Stimulated activated naive CD4-positive, alpha-beta T cell (primary cell): ENCODE measurements at regions not wholly inside any gene's neighbourhood (a gene's known extent, or its start where the extent isn't known, plus 50 kb on each side); places are given as distances from the start of the nearest gene placed in this dataset.
A peak's percentile ranks its signal among the peaks of the same experiment; 100 is the strongest.
"Not testable (repeated sequence)": the region's sequence is repeated elsewhere in the genome, so short reads cannot be mapped to it uniquely, and the experiment has no call there.

Experiments
- DNase-seq, 6 experiments: peaks; one replicate each; lab custom pipeline; 2025; lab: John Stamatoyannopoulos, UW

DNA sequence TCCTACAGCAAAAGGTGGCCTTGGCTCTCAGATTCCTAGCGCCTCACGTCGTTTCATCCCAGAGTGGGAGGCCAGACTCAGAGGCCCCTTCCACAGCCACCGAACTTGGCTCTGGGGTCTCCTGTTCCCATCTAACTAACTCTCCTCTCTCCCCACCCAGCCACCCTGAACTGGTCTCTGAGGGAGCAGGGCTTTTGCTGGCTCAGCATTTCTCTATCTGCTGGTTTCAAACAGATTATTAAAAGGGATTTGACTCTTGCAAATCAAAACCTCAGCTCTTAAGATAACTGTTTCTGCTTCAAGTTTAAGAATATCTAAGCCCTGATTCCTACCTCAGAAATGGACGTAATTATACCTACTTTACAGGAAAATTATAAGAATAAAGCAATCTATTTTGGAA, 91.0 kb upstream of the ATP1B1 start:
- no peak for DNase-seq

DNA sequence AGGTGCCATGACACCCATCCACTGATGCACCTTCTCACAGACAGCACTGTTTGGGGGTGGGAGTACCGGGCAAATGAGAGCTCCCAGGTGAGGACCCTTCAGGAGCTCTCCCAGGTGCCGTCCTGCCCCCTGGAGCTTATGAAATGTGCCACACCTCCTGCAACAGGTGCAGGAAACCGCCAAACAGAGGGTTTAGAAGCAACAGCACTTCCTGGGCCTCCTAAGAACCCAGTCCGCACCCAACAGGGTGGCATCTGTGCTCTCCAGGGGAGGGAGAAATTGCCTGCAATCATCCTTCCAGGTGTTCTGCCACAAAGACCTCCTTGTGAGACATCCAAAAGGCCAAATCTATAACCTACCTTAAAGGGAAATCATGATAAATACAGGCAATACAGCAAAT, 87.7 kb upstream of the ATP1B1 start:
- peak in 1 of 6 experiments; percentile 8 for DNase-seq

DNA sequence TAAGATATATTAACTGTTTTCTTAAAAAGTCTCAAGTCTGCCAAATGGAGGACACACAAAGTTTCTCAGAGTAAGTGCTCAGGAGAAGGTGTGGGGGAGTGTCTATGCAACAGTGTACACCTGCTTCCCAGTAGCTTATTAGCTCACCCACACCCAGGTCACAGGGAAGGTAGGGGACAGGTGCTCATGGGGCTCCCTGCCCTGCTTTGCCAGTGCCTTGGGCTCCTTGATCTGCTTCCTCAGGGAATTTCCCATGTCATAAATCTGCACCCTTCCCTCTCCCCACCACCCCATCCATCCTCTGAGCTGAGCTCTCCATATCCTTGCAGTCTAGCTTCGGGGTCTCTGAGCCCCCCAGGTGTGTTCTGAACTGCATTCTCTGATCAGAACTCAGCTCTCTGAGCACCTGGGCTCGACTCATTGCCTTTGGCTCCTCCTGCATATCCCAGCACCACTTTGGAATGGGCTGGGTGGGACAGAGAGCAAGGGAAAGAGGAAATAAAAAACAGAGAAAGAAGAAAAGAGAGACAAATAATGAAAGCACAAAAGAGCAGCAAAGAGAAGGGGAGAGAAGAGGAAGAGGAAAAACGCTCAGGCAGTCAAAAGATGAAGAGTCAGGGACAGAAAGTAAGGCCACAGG, 87.0 kb upstream of the ATP1B1 start:
- DNase-seq, result no peak

DNA sequence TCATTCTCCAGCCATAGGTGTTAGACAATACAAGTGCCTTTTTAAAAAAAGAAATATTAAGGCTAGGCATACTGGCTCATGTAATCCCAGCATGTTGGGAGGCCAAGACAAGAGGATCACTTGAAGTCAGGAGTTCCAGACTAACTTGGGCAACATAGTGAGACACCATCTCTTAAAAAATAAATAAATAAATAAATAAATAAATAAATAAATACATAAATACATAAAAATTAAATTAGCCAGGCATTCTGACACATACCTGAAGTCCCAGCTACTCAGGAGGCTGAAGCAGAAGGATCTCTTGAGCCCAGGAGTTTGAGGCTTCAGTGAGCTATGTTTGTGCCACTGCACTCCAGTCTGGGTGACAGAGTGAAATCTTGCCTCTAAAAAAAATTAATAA, 85.8 kb upstream of the ATP1B1 start:
- no peak for DNase-seq

GRCh38 chr1:169022648-169023047, 83.8 kb upstream of the ATP1B1 start:
- no peak for DNase-seq

DNA sequence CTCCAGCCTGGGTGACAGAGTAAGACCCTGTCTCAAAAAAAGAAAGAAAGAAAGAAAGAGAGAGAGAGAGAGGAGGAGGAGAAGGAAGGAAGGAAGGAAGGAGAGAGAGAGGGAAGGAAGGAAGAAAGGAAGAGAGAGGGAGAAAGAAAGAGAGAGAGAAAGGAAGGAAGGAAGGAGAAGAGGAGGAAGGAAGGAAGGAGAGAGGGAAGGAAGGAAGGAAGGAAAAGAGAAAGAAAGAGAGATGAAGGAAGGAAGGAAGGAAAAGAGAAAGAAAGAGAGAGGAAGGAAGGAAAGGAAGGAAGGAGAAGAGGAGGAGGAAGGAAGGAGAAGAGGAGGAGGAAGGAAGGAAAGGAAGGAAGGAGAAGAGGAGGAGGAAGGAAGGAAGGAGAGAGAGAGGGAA, 82.2 kb upstream of the ATP1B1 start:
- no peak for DNase-seq

DNA sequence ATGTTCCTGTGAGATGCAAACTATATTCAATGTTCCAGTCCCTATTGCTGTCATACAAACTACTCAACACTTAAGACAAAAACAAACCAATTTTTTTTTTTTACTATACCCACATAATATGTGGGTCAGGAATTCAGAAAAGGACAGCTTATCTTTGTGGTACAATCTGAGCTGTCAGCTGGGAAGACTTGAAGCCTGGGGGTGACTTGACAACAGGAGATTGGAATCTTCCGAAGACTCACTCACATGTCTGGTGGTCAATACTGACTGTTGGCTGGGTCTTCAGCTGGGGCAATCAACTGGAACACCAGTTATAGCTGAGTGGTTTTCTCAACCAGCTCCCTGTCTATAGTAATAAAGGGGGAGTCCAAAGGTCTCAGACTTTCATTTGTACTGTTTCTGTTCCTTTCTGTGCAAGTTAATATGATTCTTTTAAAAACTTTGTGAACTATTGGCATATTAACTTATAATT, 81.7 kb upstream of the ATP1B1 start:
- no peak for DNase-seq

DNA sequence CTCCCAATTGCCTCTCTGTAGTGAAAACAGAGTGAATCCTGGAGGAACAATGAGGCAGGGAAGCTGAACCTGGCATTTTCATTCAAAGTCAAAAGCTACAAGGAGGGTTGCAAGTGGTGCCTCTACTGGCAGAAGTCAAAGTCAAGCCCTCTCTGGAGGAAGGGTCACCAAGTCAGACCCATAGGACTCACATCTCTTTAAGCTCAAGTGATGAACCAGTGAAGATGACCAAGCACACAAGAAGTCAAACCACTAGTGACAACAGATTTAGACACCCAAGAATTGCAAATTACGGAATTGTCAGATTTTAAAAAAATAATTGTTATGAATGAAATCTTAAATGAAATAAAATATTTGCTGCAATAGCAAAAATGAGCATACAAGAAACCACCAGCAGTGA, 81.1 kb upstream of the ATP1B1 start:
- DNase-seq, result no peak

- DNase-seq, result no peak
These were observed 78.7 kb upstream of the ATP1B1 start for GRCh38 chr1:169027607-169028320.

GRCh38 chr1:169031566-169032224, 74.8 kb upstream of the ATP1B1 start:
- no peak for DNase-seq

DNA sequence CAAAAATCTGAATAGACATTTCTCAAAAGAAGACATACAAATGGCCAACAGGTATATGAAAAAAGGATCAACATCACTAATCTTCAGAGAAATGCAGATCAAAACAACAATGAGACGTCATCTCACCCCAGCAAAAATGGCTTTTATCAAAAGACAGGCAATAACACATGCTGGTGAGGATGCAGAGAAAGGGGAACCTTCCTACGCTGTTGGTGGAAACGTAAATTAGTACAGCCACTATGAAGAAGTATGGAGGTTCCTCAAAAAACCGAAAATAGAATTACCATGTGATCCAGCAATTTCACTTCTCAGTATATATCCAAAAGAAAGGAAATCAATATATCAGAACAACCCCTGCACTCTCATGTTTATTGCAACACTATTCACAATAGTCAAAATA, 65.1 kb upstream of the ATP1B1 start:
- DNase-seq, result no peak

- DNase-seq, result no peak
These were observed 64.1 kb upstream of the ATP1B1 start for GRCh38 chr1:169042377-169042776.

DNA sequence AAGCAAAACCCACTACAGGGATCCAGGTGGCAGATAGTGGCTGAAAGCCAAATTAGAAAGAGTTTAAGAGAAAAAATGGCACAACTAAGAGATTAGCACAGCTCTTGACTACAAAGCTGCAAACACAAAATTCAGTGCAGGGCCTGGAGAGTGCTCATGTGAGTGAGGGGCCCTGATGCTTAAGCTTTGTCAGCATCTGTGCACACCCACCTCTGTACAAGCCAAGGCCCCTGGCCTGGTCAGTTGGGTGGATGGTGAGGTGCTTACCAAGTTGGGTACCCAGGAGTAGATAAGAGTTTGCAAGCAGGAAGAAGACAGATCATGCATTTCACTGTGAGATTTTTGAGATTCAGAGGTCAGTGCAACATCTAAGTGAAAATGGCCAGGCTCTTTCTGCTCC, 62.7 kb upstream of the ATP1B1 start:
- DNase-seq, result peak in 1 of 6 experiments; percentile 23

DNA sequence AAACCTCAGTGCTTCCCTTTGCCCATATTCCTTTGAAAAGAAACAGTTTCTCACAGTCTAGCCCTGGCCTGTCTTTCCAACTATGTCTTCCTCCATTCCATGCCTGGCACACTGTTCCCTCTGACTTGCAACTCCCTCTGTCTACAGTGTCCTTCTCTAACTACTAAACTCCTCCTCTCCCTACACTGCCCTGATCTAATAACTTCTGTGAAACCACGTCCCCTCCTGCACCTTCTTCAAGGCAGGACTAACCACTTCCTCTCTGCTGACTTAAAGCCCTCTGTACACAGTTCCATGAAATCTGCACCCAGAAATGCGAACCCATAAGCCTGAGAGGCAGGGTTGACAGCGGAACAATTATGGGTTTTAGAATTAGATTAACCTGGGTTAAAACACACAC, 62.2 kb upstream of the ATP1B1 start:
- peak in 4 of 6 experiments; percentile 2 to 63 (median 45) for DNase-seq

GRCh38 chr1:169044971-169045370, 61.5 kb upstream of the ATP1B1 start:
- DNase-seq, result no peak

DNA sequence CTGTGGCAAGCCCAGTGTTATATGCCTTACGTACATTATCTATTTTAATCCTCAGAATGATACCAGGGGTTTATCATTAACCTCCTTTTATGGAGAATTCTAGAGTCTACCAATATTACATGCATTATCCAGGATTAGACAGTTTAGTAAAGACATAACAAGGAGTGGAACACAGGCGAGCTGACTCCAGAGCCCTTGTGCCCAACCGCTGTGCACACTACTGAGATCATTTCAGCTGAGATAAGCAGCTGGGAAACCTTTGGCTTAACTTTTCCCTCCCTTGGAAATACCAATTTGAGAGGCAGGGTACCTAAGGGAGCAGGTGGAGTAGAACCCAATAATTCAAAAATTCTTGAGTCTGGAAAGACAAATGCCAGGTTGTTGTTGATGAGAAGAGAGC, 59.8 kb upstream of the ATP1B1 start:
- DNase-seq, result no peak

- no peak for DNase-seq
These were observed 59.4 kb upstream of the ATP1B1 start for GRCh38 chr1:169047074-169047473.

DNA sequence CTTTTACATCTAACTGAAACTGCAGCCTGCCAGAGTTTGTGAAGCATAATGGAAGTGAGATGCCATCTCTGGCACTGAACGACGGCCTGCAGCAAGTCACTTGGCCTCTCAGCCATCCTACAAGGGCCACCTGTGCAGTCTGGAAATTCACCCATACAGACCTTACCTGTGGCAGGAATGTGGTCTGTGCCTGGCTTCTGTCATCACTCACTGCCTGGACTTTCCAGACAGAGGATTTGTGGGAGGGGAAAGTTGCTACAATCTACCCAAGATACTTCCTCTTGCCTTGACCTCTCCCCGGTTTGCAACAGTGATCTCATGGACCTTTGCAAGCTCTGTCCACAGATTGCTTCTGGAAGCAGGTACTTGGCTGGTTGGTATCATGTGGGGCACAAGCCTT, 58.4 kb upstream of the ATP1B1 start:
- no peak for DNase-seq

GRCh38 chr1:169049258-169049938, 57.1 kb upstream of the ATP1B1 start:
- DNase-seq, result no peak

GRCh38 chr1:169051171-169051570, 55.3 kb upstream of the ATP1B1 start:
- no peak for DNase-seq

- not testable (repeated sequence) for DNase-seq
These were observed 54.3 kb upstream of the ATP1B1 start for GRCh38 chr1:169052171-169052570.

GRCh38 chr1:169052727-169053126, 53.8 kb upstream of the ATP1B1 start:
- no peak for DNase-seq

DNA sequence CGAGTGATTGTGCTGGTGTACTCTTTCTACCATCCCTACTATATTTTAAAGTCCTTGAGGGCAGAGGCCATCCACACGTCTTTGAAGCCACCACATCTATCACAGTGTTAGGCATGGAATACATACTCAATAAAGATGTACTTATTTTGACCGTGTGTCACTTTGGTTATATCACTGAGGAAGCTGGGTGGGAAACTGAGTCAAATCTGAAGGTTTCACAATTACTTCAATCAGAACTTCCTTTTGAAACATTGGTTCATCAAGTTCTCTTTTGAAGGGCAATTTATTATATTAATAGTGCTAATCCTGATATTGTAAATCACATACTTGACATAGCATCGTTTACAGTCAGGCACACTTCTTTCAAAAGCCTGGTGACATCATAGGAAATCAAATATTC, 53.3 kb upstream of the ATP1B1 start:
- DNase-seq, result no peak
